ENCODE measurements at regions not wholly inside any gene's neighbourhood (a gene's known extent, or its start where the extent isn't known, plus 50 kb on each side); places are given as distances from the start of the nearest gene placed in this dataset.
"Not testable (repeated sequence)": the region's sequence is repeated elsewhere in the genome, so short reads cannot be mapped to it uniquely, and the experiment has no call there.

DNA sequence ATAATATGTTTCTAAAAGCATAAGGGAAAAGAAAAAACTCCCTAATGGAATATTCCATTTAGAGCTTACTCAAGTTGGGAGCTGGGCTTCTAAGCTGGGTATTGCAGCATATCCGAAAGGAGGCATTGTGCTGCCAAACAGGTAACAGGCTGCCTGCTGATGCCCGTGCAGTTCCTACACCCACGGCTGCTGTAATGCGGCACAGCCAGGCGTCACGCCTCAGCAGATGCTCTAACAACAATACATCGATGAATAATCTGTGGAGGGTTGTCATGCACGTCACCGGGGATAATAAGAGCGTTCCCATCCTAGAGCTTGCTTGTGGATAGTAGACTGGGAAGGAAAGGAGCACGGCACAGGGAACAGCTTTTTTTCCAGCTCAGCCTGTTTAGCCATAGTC, 1582.1 kb upstream of the SLC10A2 start:
- DNase-seq = no peak

GRCh38 chr13:104645786-104646185, 1579.6 kb upstream of the SLC10A2 start:
- no peak for DNase-seq

DNA sequence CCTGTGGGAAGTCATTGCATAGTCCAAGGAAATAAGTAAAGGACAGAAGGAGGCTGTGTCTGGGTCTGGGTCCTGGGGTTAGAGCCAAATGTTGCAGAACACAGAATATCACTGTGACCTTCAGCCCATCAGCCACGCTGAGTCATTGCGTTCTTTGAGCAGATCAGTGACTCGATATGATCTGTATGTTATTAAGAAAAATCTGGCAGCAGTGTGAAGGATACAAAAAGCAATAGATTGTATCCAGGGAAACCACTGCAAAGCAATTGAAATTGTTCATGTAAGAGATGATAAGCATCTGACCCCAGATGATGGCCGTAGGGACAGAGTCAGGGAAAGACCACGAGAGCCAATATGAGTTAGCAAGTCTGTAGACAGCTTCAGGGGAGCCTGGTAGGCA, 1575.1 kb upstream of the SLC10A2 start:
- no peak for DNase-seq

DNA sequence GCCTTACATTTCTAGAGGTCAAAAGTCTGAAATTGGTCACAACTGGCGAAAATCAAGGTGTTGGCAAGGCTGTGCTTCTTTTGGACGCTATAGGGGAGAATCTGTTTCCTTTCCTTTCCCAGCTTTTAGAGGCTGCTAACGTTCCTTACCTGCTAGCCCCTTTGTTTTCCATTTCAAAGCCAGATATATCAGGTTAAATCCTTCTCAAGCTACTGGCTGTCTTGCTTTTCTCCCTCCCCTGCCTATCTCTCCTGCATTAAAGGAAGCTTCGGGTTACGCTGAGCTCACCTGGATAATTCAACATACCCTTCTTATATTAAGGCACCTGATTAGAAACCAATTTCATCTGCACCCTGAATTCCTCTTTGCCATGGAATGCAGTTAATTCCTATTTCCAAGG, 1569.7 kb upstream of the SLC10A2 start:
- no peak for DNase-seq

DNA sequence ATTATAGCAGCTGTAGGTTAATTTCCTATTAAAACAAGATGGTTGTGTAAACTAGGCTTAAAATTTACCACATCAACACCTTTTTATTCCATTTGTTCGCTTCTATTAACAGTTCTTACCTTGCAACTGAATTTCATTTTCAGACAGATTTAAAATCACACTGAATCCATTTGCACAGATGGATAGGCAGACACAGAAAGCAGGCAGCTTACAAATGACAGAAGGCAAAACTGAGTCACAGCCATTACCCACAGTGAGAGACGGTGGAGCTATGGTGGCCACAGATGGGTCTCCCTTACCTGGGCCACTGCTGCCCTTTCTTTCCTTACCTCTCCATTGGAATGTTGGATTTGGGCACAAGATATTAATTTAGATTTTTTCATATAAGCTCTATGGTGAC, 1567.8 kb upstream of the SLC10A2 start:
- DNase-seq = no peak

GRCh38 chr13:104632736-104633135, 1566.5 kb upstream of the SLC10A2 start:
- no peak for DNase-seq

- no peak for DNase-seq
Measured at GRCh38 chr13:104625201-104625600, 1559.0 kb upstream of the SLC10A2 start.

GRCh38 chr13:104616990-104617389, 1550.8 kb upstream of the SLC10A2 start:
- no peak for DNase-seq

DNA sequence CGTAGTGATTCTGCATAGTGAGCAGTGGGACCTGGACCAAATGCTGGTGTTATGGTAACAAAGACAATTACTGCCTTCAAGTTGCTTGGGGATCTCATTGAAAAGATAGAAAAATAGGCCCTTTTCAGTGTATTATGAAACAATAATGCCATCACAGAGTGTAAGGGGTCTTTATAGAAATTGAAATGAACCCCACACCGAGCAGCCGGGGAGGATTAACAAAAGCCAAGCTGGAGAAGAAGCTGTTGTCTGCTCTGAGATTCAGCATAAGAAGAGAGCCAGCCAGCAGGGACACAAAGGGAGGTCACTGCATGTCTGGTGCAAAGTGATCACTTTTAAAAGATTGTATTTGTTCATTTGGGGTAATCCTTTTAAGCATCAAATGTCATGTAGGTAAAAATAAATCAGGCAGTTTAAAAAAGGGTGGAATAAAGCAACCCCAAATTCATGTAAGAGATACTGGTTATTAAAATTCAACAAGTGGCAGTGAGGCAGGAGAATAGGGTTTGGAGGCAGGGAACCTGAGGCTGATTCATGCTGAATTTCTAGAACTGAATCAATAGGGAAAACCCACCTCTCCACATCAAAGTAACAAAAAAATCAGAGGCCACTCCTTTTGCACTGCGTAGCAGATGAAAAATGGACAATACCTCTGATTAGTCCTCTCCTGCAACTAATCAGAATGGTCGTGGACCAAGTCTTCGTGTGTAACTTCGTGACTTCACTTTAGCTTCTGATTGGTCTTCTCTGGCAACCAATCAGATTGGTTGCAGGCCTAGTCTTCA, 1548.3 kb upstream of the SLC10A2 start:
- DNase-seq = no peak

DNA sequence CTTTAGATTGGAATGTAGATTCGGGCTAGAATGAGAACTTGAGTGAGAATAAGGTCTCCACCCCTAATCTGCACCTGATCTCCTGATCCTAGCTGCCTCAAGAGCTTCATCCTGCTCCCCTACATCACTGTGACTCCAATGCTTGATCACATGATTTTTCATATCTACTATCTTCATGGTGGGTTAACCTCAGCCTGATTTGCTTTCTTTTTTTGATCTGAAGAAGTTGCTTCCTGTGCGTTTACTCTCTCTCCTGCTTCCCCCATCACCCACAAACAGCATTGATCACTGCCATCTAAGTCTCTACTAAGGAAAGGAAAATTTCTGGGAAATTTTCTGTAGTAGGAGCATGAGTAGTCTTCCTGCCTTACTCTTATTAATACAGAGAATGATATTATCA, 1542.1 kb upstream of the SLC10A2 start:
- no peak for DNase-seq

DNA sequence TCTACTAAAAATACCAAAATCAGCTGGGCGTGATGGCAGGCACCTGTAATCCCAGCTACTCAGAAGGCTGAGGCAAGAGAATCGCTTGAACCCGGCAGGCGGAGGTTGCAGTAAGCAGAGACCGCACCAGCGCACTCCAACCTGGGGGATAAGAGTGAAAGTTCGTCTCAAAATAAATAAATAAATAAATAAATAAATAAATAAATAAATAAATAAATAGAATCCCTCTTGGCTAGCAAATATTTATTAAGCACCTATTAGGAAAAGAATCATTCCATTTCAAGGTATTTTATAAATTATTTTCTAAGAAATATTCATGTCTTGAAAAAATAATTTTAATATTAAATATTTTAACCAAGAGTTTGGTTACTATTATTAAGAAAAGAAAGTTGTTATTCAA, 1539.2 kb upstream of the SLC10A2 start:
- not testable (repeated sequence) for DNase-seq

DNA sequence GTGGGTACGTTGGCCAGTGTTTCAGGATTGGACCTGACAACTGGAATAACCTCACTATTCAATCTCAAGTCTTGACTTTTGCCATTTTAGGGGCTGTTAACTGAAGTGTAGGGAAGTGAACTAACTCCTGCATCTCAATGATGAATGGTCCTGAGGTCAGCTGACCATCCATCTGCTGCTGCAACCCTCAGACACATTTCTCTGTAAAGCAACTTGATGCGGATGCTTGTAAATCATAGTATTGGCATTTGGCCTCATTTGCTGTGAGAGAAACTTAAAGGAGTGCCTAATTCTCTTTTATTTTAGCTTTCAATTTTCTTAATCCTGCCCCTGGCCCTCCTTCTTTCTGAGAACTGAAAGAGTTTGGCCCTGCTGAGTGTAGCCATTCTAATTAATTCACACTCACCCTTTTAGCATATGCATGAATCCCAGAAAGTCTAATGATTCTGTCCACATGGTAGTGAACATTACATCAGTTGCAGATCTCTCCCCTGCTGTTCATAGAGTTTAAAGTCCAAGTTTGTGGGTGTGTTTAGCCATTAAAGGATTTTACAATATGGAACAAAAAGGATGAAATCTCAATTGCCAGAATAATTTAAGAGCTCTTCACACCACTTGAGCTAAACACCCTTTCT, 1531.4 kb upstream of the SLC10A2 start:
- no peak for DNase-seq

DNA sequence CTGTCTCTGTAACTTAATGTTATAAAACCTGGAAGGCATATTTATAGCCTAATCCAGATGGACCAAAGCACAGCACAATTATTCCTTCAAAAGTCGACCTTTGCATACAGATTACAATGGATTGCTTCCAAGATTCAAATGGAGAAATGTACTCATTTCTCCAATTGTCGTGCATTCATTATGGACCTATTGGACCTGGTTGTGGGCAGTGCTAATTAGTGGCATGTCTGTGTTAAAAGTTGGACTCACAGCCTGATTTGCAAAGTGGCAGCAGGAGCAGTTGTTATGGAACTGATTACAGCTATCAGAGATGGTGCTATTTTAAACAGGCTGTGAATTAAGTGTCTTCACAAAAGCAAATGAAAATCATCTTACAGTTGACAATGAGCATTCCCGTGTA, 1529.3 kb upstream of the SLC10A2 start:
- DNase-seq = no peak

GRCh38 chr13:104594806-104595205, 1528.6 kb upstream of the SLC10A2 start:
- no peak for DNase-seq

- no peak for DNase-seq
Measured at GRCh38 chr13:104593693-104594092, 1527.5 kb upstream of the SLC10A2 start.

- DNase-seq = no peak
Measured at GRCh38 chr13:104593251-104593576, 1527.0 kb upstream of the SLC10A2 start.

- DNase-seq = no peak
Measured at GRCh38 chr13:104592545-104593250, 1526.5 kb upstream of the SLC10A2 start.

DNA sequence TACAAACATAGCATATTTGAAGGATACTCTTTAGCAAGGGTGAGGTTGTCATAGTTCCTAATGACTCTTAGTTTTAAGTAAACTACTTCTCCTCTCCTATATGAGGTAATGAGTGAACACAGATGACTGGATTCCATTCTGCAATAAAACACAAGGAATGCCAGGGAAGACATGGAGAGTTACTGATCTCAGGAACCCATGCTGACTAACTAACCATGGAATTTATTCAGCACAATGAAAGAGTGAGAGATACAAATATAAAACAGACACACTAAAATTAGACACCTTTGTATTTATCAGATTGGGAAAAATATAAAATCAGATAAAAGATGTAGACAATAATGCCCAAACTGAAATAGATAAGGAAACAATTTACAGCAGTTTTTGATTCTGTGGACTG, 1525.9 kb upstream of the SLC10A2 start:
- DNase-seq = no peak

GRCh38 chr13:104586051-104586746, 1520.0 kb upstream of the SLC10A2 start:
- DNase-seq = peak; percentile 47

DNA sequence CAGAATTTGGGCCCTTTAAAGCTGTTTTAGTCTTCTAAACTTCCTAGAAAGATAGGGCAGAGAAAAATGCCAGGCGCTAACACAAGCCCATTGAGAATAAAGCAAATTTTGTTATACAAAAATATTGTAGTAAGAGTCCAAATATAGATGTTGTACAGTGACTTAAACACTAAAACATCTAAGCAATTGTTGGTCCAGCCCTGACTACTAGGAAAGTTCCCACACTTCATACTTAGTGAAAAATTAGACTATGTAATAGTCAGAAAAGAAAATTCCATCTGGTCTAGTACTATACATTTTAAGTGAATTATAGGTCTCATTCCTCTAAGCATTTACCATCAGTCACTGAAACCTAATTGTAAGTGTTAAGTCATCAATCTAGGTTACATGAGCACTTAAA, 1518.3 kb upstream of the SLC10A2 start:
- DNase-seq = no peak

DNA sequence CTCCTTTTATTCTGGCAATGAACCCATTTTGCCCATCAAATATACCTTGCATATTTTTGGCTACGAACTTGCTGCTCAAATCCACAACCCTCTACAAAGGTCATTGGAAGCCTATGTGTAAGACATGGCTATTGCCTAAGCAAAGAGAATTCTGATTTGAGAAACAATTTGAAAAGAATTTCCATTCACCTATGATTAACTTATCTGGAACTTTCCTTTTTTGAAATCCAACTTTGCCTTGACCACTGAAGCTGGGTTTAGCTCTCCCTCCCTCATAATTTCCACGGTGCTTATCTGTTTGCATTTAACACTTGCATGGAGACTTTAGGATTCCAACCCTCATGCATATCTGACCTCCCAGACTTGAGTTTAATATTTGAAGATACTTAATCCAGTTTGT, 1514.7 kb upstream of the SLC10A2 start:
- no peak for DNase-seq

- DNase-seq = no peak
Measured at GRCh38 chr13:104577071-104577815, 1511.0 kb upstream of the SLC10A2 start.

GRCh38 chr13:104571893-104572229, 1505.6 kb upstream of the SLC10A2 start:
- no peak for DNase-seq
